ENCODE measurements at regions not wholly inside any gene's neighbourhood (a gene's known extent, or its start where the extent isn't known, plus 50 kb on each side); places are given as distances from the start of the nearest gene placed in this dataset.

- intact Hi-C loops (cut with DNase I) = no loop called here
- Histone ChIP-seq H3K9me3 (no peaks in the 10 kb centered on the region), H3K4me1 (peaks cover 0 to 12% (median 0%) of the 10 kb centered on the region in 12 donors), H3K4me3 (no peak overlapping the region), H3K27ac (no peak overlapping the region), H3K27me3 (no peaks in the 10 kb centered on the region), H3K36me3 (no peaks in the 10 kb centered on the region)
- ATAC-seq = no peak
- TF ChIP-seq, protein P1, sequence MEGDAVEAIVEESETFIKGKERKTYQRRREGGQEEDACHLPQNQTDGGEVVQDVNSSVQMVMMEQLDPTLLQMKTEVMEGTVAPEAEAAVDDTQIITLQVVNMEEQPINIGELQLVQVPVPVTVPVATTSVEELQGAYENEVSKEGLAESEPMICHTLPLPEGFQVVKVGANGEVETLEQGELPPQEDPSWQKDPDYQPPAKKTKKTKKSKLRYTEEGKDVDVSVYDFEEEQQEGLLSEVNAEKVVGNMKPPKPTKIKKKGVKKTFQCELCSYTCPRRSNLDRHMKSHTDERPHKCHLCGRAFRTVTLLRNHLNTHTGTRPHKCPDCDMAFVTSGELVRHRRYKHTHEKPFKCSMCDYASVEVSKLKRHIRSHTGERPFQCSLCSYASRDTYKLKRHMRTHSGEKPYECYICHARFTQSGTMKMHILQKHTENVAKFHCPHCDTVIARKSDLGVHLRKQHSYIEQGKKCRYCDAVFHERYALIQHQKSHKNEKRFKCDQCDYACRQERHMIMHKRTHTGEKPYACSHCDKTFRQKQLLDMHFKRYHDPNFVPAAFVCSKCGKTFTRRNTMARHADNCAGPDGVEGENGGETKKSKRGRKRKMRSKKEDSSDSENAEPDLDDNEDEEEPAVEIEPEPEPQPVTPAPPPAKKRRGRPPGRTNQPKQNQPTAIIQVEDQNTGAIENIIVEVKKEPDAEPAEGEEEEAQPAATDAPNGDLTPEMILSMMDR (IDR thresholded peaks at IDR 0.05) = no peak
- TF ChIP-seq POLR2A (IDR thresholded peaks at IDR 0.05) = no peak
- WGBS, 4 donors = 94 to 97% (median 95%) methylated on average over 4 of the region's 4 CpGs
- no peak for DNase-seq
Measured at GRCh38 chr7:47693216-47693615, 111.3 kb upstream of the TNS3 start.

GRCh38 chr7:47691988-47692387 is 110.1 kb upstream of the TNS3 start:
- DNase-seq = no peak
- peak overlapping the region in 4 of 12 donors; percentile 1 to 44 (median 24) for H3K27ac ChIP-seq
- intact Hi-C loops (cut with DNase I) = no loop called here
- no peak for ATAC-seq
- no peaks in the 10 kb centered on the region for H3K27me3 ChIP-seq
- H3K4me3 ChIP-seq = no peak overlapping the region
- TF ChIP-seq, protein P1 (IDR thresholded peaks at IDR 0.05) = no peak
- TF ChIP-seq POLR2A (IDR thresholded peaks at IDR 0.05) = no peak
- no peaks in the 10 kb centered on the region for H3K36me3 ChIP-seq
- H3K9me3 ChIP-seq = no peaks in the 10 kb centered on the region
- peaks cover 0 to 12% (median 0%) of the 10 kb centered on the region in 12 donors for H3K4me1 ChIP-seq

DNA sequence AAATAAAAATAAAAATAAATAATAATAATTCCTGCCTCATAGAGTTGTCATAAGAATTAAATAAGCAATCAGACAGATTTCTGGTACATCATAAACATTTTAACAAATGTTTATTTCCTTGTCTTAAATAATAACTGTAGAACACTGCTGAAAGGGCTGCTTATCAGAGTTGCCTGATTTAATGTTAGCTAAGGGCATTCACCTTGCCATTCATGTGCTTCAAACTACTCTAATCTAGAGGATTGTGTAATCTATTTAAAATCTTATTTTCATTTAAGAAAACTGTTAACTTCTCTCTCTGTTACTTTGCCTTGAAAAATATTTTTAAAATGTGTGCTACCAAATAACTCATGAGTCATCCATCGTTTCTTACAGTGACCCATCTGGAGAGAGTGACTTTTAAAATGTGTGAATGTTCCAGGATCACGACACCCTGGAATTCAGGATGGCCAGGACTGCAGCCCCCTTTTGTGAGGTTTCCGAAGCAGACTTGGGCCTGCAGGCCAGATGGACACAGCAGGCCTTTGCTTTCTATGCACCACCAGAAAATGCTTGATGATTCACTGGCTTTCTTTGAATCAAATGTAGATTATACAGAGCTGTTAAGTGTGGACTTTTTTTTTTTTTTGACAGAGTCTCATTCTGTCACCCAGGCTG is 109.1 kb upstream of the TNS3 start:
- no peaks in the 10 kb centered on the region for H3K27me3 ChIP-seq
- H3K9me3 ChIP-seq = no peaks in the 10 kb centered on the region
- no peaks in the 10 kb centered on the region for H3K36me3 ChIP-seq
- peak overlapping the region in 3 of 12 donors; percentile 1 to 59 (median 38) for H3K27ac ChIP-seq
- no peak overlapping the region for H3K4me3 ChIP-seq
- 43 to 78% (median 68%) methylated on average over 3 of the region's 3 CpGs for WGBS, 4 donors
- intact Hi-C loops (cut with DNase I) = no loop called here
- peak in 2 of 4 donors; percentile 16 to 72 for ATAC-seq
- H3K4me1 ChIP-seq = peaks cover 0 to 12% (median 0%) of the 10 kb centered on the region in 12 donors
- no peak for DNase-seq
- TF ChIP-seq, protein P1 (IDR thresholded peaks at IDR 0.05) = no peak
- no peak for TF ChIP-seq POLR2A (IDR thresholded peaks at IDR 0.05)

DNA sequence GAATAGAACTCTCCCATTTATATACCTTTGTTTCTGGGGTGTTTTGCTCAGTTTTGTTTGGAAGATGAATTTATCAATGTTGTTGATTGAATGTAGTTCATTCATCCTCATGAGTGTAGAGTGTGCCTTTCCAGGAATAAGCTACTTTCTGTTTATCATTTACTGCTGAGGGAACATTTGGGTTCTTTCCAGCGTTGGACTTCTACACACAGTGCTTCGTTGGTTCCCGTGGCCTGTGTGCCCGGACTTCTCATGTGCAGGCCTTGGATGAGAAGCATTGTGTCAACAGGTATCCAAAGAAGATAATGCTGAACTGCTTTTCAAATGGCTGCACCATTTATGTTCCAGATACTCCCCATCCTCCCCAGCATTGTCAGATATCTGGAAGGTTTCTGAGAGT is 107.6 kb upstream of the TNS3 start:
- no peak for DNase-seq
- ATAC-seq = no peak
- intact Hi-C loops (cut with DNase I) = no loop called here
- H3K4me1 ChIP-seq = peaks cover 0 to 12% (median 0%) of the 10 kb centered on the region in 12 donors
- no peaks in the 10 kb centered on the region for H3K36me3 ChIP-seq
- TF ChIP-seq POLR2A (IDR thresholded peaks at IDR 0.05) = no peak
- TF ChIP-seq, protein P1 (IDR thresholded peaks at IDR 0.05) = no peak
- H3K27me3 ChIP-seq = no peaks in the 10 kb centered on the region
- 46 to 81% (median 72%) methylated on average over 4 of the region's 4 CpGs for WGBS, 4 donors
- H3K9me3 ChIP-seq = no peaks in the 10 kb centered on the region
- no peak overlapping the region for H3K4me3 ChIP-seq
- no peak overlapping the region for H3K27ac ChIP-seq
